ENCODE measurements at regions not wholly inside any gene's neighbourhood (a gene's known extent, or its start where the extent isn't known, plus 50 kb on each side); places are given as distances from the start of the nearest gene placed in this dataset.

GRCh38 chr13:37433086-37433485 is 165.5 kb downstream of the POSTN start:
- TF ChIP-seq, protein P1, sequence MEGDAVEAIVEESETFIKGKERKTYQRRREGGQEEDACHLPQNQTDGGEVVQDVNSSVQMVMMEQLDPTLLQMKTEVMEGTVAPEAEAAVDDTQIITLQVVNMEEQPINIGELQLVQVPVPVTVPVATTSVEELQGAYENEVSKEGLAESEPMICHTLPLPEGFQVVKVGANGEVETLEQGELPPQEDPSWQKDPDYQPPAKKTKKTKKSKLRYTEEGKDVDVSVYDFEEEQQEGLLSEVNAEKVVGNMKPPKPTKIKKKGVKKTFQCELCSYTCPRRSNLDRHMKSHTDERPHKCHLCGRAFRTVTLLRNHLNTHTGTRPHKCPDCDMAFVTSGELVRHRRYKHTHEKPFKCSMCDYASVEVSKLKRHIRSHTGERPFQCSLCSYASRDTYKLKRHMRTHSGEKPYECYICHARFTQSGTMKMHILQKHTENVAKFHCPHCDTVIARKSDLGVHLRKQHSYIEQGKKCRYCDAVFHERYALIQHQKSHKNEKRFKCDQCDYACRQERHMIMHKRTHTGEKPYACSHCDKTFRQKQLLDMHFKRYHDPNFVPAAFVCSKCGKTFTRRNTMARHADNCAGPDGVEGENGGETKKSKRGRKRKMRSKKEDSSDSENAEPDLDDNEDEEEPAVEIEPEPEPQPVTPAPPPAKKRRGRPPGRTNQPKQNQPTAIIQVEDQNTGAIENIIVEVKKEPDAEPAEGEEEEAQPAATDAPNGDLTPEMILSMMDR (IDR thresholded peaks at IDR 0.05 in 2 of 3, conservative IDR thresholded peaks at IDR 0.05 in 1 of 3; ENCODE audit: borderline replicate concordance in 1 of 3, insufficient read depth in 1 of 3, low read depth in 2 of 3, low read length in 2 of 3) = no peak
- TF ChIP-seq EZH2phosphoT487 (IDR thresholded peaks at IDR 0.05; ENCODE audit: borderline replicate concordance) = no peak

All from HCT116 (cell line).